ENCODE measurements at regions not wholly inside any gene's neighbourhood (a gene's known extent, or its start where the extent isn't known, plus 50 kb on each side); places are given as distances from the start of the nearest gene placed in this dataset.

- no peak for DNase-seq (ENCODE audit: low read depth)
- no peak for TF ChIP-seq CTCF (conservative IDR thresholded peaks at IDR 0.05; ENCODE audit: control insufficient read depth, insufficient read depth, low read depth, low read length)
Observed at GRCh38 chr10:9878383-9878782, 1139.3 kb upstream of the CELF2 start.

GRCh38 chr10:9885761-9886160 is 1131.9 kb upstream of the CELF2 start:
- no peak for DNase-seq (ENCODE audit: low read depth)
- H3K4me3 ChIP-seq (ENCODE audit: control insufficient read depth, low read depth, low read length) = no peak overlapping the region
- no peak for TF ChIP-seq CTCF (conservative IDR thresholded peaks at IDR 0.05; ENCODE audit: control insufficient read depth, insufficient read depth, low read depth, low read length)

More at GRCh38 chr10:9878383-9878782, 1139.3 kb upstream of the CELF2 start:
- no peak overlapping the region for H3K4me3 ChIP-seq (ENCODE audit: control insufficient read depth, low read depth, low read length)

- DNase-seq (ENCODE audit: low read depth) = no peak
- H3K4me3 ChIP-seq (ENCODE audit: control insufficient read depth, low read depth, low read length) = no peak overlapping the region
- no peak for TF ChIP-seq CTCF (conservative IDR thresholded peaks at IDR 0.05; ENCODE audit: control insufficient read depth, insufficient read depth, low read depth, low read length)
Observed at GRCh38 chr10:9886772-9887171, 1130.9 kb upstream of the CELF2 start.

GRCh38 chr10:9895453-9895852 is 1122.2 kb upstream of the CELF2 start:
- no peak for TF ChIP-seq CTCF (conservative IDR thresholded peaks at IDR 0.05; ENCODE audit: control insufficient read depth, insufficient read depth, low read depth, low read length)
- H3K4me3 ChIP-seq (ENCODE audit: control insufficient read depth, low read depth, low read length) = no peak overlapping the region
- no peak for DNase-seq (ENCODE audit: low read depth)

GRCh38 chr10:9895981-9896380 is 1121.7 kb upstream of the CELF2 start:
- no peak overlapping the region for H3K4me3 ChIP-seq (ENCODE audit: control insufficient read depth, low read depth, low read length)
- TF ChIP-seq CTCF (conservative IDR thresholded peaks at IDR 0.05; ENCODE audit: control insufficient read depth, insufficient read depth, low read depth, low read length) = no peak
- DNase-seq (ENCODE audit: low read depth) = no peak

- DNase-seq (ENCODE audit: low read depth) = no peak
- H3K4me3 ChIP-seq (ENCODE audit: control insufficient read depth, low read depth, low read length) = no peak overlapping the region
- no peak for TF ChIP-seq CTCF (conservative IDR thresholded peaks at IDR 0.05; ENCODE audit: control insufficient read depth, insufficient read depth, low read depth, low read length)
Observed at GRCh38 chr10:9898633-9899395, 1118.9 kb upstream of the CELF2 start.
